ENCODE measurements at regions not wholly inside any gene's neighbourhood (a gene's known extent, or its start where the extent isn't known, plus 50 kb on each side); places are given as distances from the start of the nearest gene placed in this dataset.

DNA sequence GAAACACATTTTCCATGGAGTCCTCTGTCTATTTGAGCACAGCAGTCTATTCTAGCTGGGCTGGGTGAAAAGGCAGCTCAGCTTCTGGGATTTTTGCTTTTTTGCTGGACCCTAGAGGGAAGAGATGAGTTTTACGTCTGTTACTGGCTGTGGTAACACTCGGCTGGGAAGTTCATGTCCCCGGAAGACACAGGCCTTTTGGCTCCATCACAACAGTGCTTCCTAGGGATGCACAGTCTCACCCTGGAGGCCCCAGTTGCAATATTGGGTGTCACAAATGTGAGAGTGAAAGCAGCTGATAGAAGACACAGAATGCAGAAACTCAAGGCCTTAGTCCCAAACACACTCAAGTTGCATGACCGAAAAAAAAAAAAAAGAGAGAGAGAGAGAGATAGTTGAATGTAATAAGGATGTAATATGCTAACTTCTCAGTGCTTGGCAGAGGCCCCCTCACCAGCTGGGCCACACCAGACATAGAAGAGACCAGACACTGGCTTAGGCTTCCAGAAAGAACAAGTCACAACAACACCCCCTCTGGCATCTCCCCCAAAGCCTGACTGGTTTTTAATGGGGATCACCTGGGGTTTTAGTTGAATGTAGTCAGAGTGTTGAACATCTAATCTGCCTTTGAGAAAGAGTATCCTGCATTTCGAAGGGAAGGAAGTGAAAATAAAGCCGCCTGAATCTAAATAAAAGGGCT lies 545.4 kb upstream of the FZD8 start:
- TF ChIP-seq, protein P1, sequence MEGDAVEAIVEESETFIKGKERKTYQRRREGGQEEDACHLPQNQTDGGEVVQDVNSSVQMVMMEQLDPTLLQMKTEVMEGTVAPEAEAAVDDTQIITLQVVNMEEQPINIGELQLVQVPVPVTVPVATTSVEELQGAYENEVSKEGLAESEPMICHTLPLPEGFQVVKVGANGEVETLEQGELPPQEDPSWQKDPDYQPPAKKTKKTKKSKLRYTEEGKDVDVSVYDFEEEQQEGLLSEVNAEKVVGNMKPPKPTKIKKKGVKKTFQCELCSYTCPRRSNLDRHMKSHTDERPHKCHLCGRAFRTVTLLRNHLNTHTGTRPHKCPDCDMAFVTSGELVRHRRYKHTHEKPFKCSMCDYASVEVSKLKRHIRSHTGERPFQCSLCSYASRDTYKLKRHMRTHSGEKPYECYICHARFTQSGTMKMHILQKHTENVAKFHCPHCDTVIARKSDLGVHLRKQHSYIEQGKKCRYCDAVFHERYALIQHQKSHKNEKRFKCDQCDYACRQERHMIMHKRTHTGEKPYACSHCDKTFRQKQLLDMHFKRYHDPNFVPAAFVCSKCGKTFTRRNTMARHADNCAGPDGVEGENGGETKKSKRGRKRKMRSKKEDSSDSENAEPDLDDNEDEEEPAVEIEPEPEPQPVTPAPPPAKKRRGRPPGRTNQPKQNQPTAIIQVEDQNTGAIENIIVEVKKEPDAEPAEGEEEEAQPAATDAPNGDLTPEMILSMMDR (IDR thresholded peaks at IDR 0.05; ENCODE audit: borderline replicate concordance, control extremely low read depth, extremely low read depth, insufficient read depth, missing control alignments), result no peak
- DNase-seq (ENCODE audit: low spot score), result no peak
- in situ Hi-C loops (cut with MboI; ENCODE audit: low sequenced_read_pairs, unreplicated experiment), result no loop called here

DNA sequence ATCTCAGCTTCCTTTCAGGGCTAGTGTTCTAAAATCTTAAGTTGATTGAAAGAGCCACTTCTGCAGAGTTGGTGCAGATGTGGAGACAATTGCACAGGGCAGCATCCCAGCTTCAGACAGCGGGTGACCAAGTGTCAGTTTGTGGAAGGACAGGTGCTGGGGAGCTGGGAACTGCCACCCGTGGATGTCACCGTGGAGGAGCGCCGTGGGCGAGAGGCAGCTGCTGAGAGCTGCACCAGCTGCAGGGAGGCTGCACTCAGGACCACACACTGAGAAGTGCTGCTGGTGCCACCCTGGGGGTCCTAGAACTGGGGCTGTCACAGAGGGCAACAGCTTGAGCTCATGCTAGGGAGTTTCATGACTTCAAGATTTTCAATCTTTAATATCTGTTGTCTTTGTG lies 543.0 kb upstream of the FZD8 start:
- in situ Hi-C loops (cut with MboI; ENCODE audit: low sequenced_read_pairs, unreplicated experiment), result no loop called here
- TF ChIP-seq, protein P1 (IDR thresholded peaks at IDR 0.05; ENCODE audit: borderline replicate concordance, control extremely low read depth, extremely low read depth, insufficient read depth, missing control alignments), result no peak
- no peak for DNase-seq (ENCODE audit: low spot score)

DNA sequence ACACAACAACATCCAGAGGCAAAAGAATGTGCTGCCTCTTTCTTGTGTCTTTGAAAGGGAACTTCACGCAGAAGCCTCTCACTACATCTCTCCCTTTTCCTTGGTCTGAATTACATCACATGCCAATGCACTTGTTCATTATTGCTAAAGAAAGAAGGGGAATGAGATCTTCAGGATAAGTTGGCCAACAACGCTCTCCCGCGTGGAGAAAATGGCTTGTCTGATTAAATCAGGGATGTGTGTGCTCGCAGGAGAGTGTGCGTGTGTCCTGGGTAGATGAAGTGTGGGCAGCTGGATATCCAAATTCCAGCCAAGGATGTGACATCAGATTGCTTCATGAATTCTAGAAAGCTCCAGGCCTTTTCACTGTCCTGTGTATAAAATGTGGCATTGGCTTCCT lies 541.6 kb upstream of the FZD8 start:
- no peak for DNase-seq (ENCODE audit: low spot score)
- TF ChIP-seq, protein P1 (IDR thresholded peaks at IDR 0.05; ENCODE audit: borderline replicate concordance, control extremely low read depth, extremely low read depth, insufficient read depth, missing control alignments), result no peak
- in situ Hi-C loops (cut with MboI; ENCODE audit: low sequenced_read_pairs, unreplicated experiment), result no loop called here

DNA sequence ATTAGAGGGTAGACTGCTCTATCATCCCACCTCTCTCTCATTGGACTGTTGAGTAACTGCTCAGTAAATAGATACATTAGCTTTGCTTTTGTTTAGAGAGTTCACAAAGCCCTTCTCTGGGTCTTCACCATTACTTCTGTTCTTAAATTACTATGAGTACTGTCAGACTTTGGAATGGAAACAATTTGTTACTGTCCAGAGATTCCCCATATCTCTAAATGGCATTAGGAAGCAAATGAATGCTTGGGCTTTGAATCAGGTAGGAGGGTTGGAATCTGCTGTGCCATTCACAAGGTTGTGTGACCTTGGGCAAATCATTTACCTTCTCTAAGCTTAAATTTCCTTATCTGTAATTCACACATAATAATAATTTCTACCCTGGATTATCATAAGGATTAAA lies 541.0 kb upstream of the FZD8 start:
- no peak for DNase-seq (ENCODE audit: low spot score)
- in situ Hi-C loops (cut with MboI; ENCODE audit: low sequenced_read_pairs, unreplicated experiment), result no loop called here
- TF ChIP-seq, protein P1 (IDR thresholded peaks at IDR 0.05; ENCODE audit: borderline replicate concordance, control extremely low read depth, extremely low read depth, insufficient read depth, missing control alignments), result no peak

DNA sequence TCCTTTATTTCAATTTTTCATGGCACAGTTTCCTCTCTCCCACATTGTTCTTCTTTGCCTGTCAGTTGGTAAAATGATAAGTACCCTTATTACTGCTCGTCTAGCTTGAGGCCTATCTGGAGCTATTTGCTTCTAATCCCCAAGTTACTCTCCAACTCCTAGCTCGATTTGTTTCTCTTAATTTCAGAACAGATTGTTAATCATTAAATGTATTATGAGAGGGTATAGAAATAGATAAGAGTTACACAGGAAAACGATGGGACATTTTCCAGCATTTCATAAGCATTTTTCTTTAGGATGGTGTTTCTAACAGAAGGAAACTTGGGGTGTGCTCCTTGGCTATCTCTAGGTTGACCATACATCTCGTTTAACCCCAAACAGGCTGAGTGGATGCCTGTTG lies 540.5 kb upstream of the FZD8 start:
- DNase-seq (ENCODE audit: low spot score), result no peak
- TF ChIP-seq, protein P1 (IDR thresholded peaks at IDR 0.05; ENCODE audit: borderline replicate concordance, control extremely low read depth, extremely low read depth, insufficient read depth, missing control alignments), result no peak
- in situ Hi-C loops (cut with MboI; ENCODE audit: low sequenced_read_pairs, unreplicated experiment), result no loop called here

DNA sequence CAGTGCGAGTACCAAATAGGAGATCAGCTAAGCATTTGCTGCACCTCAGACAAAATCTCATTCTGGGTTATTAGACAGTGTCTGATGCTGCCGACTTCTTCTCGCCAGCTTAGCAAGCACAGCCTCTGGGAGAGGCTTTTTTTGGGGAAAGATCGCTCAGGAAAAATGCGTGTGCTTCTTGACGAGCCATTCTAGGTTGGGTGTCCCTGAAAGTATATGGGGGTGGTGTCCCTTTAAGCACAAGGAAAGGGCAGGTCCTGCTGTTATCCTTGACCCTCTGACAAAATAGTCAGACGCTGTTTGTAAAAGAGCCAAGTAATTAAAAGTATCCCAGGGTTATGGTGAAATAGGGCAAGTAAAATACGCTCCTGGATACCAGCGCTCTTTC lies 540.1 kb upstream of the FZD8 start:
- no peak for DNase-seq (ENCODE audit: low spot score)
- TF ChIP-seq, protein P1 (IDR thresholded peaks at IDR 0.05; ENCODE audit: borderline replicate concordance, control extremely low read depth, extremely low read depth, insufficient read depth, missing control alignments), result no peak
- in situ Hi-C loops (cut with MboI; ENCODE audit: low sequenced_read_pairs, unreplicated experiment), result no loop called here
